Ureter (tissue), 1 donor: ENCODE measurements at regions not wholly inside any gene's neighbourhood (a gene's known extent, or its start where the extent isn't known, plus 50 kb on each side); places are given as distances from the start of the nearest gene placed in this dataset.

Experiments
- DNase-seq: peaks from one replicate; pipeline ENCODE4 v3.0.0-alpha.2; 2020; ENCODE audit warnings: low spot score
- donor health status: DM: yes; HTN: yes; CAD: no.

DNA sequence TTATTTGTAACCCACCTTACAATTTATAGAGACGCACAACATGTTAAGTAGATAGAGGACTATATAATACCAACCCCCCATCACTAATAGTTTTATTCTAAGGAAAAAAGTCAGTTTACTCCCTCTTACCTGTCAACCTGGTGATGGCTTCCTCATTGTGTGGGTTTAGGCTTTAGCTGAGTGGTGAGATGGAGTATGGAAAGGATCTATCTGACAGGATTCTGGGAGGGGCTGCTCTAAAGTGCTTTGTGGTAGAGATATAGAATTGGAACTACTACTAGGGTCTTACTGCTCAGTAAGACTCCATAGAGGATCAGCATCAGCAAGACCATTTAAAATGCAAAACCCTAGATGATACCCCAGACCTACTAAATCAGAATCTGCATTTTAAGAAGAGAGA, 82.1 kb upstream of the IFNE start:
- DNase-seq, result no peak

DNA sequence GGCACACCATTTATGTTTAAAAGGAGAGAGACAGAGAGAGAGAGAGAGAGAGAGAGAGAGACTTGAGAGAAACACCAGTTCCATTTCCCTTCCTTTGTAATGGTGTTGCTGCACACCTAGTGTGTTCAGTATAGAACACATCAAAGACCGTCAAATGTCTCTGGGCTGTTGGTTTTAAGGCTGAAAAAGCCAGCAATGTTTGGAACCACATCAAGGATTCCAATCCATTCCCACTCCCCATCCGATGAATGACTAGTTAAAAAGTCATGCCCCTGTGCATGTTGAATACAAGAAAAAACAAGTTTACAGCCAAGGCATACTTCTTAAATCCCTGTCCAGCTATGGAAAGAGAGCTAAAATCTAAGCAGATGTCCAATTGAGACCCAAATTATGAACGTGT, 83.0 kb upstream of the IFNE start:
- DNase-seq, result no peak

DNA sequence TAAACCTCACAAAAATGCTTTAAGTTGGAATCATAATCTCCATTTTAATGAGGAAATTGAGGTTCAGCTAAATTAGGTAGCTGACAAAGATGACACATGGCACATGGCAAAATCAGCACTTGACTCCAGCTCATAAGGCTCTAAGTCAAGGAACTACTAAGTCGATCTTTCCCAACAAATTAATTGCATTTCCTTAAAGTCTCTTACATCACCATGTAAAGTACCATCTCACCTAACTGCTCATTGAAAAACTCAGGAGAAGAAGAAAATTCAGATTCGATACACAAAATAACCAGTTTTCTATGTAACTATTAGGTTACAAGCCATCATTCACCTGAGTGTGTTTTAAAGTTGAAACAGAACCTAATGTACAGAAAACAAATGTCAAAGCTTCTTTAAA, 85.8 kb upstream of the IFNE start:
- no peak for DNase-seq

DNA sequence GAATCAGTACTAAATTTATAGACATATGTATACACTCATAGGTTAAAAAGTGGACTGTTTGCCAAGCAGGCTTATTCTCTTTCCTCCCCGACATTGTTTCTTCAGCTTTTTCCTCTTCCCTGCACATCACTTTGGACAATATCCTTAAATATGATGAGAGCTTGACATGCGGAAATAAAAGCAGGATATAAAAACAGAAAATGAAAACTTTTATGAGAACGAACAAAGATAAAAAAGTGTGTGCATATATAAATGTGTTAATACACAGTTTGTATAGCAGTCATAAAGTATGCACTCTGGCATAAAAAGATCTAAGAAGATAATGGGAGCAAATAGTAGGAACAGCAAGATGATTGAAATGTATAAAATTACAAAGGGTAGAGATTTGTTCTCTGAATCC, 86.4 kb upstream of the IFNE start:
- no peak for DNase-seq

DNA sequence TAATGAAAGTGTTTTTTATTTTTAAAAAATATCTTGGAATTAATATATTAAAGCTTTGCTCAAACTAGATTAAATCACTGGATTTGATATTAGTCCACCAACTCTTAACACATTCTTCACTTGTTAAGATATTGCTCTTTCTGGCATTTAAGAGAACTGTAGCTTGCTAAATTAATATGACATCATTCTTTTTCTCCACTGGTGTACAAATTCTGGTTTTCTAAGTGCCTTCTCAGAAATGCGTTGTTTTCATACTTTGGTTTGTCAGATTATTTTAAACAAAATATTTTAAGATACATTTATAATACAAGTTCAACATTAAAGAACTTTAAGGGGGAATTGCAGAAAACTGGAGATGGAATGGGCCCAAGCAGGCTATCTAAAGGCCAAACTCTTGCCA, 87.6 kb upstream of the IFNE start:
- no peak for DNase-seq

DNA sequence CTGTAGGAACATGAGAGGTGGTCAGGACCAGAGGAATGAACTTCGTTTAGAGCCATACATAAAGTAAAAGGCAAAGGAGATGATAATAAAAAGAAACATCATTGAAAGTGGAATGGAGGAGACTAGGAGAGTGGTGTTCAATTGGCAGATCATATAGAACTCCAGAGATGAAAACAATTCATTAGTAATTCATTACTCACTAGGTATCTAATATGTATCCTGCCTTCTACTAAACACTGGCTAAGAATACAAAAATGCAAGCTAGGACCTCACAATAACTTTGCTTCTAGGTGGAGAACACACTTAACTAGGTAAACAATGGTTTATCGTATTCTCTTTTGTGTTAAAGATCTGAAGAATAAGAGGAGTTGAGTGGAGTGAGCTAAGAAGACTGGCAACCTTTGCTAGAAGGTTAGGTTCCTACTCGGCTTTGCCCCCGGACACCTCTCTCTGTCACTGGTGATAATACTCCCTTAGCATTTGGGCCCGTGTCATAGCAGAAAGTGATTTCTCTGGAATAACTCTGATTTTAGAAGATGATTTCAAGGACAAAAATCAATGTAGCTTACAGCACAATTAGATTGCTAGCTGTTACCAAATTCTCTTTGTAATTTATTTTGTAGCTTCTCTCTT, 88.6 kb upstream of the IFNE start:
- no peak for DNase-seq

DNA sequence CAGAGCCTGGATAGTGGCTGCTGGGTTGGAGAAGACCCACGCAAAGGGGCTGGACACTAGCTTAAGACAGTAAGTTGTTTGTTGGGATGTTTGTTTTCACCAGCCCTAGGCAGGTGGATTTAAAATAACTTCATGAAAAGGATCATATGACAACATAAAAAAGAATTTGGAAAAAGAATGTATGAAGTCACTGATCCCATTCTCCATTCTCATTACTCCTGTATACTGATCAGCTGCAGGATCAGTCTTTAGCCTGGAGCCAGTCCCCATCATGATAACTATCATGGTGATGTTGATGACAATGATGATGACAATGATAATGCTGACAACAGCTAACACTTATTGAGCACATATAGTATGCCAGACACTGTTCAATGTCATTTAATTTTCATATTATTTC, 92.1 kb upstream of the IFNE start:
- no peak for DNase-seq

DNA sequence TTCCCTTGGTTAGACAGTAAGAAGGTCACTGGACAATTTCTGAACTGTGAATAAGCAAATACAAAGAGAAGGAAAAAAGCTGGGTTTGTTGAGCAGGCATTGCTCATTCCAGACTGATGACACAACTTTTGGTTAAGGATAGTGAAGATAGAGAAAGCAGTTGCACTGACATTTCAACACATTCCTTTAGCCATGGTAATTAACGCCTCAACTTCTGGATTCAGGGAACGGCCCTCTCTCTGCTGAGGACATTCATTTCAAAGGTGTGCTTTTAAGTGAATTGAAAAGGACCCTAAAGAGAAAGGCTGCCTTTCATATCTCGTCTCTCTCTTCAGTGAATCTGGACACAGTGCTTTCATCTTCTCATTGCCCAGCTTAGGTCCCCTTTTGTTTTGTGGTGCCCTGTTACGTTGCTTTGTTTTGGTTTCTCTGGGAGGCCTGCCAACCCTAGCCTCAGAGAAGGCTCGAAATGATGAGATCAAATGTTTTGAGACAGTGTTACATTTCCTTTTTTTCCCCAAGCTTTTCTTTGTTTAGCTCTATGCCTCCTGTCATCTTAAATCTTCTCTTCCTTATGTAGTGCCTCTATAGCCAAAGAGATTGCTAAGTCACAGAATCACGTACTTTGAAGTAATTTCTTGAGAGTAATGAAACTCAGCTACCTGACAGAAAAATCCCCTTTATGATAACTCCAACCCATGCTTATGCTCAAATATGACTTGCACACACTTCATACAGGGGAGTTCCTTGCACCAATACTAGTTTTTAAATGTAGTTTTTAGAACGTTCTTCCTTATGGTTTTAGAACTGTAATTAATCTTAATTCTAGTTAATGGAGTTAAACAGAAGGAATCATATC, 94.4 kb upstream of the IFNE start:
- no peak for DNase-seq

DNA sequence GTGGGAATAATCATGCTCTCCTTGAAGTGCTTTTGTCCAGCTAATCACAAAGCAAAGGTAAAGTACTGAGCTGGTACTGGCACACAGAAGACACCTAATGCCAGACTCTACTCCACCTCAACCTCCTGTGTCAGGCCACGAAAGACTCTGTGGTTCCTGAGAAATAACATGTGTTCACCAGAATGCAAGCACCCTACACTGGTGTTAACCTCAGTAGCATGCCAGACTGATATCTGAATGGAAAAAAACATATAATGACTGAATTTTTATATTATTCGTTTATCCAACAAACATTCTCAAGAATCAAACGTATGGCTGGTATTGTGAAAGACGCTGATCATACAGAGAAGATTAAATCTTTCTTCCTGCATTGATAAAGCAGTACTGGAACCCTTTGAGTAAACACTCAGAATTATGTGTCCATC, 97.1 kb upstream of the IFNE start:
- DNase-seq, result no peak

DNA sequence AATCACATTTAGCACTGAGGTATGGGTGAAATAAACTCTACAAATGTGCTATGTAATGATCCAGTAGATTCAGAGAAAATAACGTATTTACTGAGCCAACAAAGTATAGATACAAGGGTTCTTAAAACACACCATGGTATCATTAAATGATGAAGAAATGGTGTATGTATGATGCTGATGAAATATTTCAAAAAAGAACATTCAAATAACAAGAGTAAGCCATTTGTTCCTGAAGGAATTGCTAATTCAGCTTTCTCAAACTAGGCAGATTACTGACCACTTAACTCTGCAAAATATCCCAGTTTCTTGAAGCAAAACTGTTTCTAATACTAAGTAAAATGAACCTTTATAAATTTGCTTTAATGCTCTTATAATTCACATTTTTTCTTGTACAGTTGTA, 97.6 kb upstream of the IFNE start:
- no peak for DNase-seq

DNA sequence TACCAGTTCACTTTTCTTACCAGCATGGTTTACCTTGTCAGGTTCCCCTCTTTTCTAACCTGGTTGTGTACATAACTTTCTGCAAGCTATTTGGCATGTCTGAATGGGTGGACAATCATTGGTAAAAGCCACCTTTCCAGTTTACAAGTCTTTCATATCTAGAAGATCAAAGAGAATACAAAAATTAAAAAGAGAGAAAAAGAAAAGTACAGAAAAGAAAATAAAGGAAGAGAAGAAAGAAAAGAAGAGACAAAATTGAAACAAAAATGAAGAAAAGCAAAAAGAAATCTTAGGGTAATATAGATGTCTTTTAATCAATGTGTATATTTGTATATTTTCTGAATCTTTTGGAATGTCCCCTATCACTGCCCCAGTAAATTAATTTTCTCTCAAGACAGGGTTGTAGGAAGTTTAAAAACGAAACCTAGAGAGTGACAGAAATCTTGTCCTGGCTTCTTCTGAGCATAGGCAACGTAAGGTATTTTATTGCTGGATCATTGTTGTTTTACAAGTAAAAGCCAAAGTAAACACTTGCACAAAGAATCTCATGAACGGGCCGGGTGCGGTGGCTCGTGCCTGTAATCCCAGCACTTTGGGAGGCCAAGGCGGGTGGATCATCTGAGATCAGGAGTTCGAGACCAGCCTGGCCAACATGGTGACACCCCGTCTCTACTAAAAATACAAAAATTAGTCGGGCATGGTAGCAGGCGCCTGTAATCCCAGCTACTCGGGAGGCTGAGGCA, 98.7 kb upstream of the IFNE start:
- no peak for DNase-seq

DNA sequence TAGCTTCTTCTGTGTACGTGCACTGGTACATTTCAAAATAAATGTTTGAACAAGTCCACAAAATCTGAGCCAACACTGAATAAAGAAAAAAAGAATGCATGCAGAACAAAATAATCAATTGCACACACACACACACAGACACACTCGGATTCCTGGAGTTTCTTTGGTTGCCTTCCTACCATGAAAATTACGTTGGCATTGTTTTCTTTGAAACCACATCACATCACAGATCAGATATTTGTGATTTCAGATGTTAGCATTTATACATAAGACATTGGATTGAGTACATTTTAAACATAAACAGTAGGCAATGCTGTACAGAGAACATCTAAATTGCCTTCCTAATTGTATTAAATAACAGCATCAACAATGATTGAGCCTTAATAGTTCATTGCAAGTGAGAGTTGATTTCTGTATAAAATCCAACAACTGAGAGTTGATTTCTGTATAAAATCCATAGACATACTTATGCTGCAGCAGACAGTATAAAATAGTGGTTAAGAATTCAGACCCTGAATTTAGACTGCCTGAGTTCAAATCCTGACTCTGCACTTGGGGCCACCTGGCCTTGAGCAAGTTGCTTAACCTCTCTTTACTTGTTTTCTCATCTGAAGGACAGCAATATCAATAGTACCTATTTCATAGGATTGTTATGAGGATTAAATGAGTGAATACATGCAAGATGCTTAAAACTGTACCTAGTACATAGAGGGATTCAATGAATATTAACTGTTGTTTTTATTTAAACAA, 101.7 kb upstream of the IFNE start:
- no peak for DNase-seq

DNA sequence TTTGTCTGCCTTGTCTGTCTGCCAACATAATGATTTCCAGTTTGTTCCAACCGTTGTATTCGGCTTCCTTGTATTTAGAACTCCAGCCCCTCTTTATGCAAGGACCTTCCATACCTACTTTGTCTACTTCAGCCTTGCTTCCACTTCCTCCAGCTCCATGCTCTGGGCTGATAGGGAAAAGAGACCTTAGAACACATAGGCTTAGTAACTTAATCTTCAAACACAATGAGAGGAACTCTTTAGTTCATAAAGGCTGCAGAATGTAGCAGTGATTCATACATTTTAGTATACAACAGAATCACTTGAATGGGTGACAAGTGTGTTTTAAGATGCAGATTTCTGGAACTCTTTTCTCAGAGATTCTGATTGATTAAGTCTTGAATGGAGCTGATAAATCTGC, 102.8 kb upstream of the IFNE start:
- DNase-seq, result no peak

DNA sequence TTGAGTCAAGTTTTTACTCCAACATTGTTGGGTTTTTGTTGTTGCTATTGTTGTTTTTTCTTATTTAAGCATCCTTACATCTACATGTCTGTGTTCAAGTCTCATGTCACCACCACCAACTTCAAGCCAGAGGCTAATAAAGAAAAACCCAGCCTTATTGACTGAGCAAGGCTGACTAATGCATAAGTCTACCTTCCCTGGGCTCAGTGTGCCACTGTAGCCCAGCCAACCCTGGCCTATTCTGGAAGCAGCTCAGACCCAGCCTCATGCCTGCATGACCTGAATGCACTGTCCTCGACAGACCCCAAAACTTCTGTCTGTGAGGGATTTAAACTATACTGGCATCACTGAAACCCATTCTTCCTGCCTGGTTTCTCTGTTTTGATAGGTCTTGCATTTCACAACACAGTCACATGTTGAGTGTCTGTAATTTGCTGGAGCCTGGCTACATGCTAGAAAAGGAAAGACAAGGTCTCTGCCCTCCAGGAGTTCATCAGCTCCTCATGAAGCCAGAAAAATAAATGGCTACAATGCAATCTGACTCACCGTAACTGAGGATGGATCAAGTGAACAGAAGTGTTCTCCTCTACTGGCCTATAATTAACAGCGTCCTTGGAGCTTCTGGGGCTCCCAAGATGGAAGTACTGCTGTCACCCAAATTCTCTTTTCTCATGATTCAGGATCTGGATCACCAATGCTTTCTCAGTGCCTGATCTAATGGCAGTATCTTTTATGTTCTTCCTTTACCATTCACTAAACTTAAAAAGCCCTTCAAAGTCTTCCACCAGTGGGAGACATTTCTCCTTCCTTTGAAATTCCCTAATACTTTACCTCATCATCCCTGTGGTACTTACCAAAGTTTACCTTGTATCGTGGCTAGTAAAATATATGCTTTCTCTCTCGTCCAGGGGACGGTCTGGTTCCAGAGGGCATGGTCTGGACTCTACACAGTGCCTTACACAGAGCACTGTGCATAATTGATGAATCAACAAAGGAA, 103.9 kb upstream of the IFNE start:
- DNase-seq, result no peak

DNA sequence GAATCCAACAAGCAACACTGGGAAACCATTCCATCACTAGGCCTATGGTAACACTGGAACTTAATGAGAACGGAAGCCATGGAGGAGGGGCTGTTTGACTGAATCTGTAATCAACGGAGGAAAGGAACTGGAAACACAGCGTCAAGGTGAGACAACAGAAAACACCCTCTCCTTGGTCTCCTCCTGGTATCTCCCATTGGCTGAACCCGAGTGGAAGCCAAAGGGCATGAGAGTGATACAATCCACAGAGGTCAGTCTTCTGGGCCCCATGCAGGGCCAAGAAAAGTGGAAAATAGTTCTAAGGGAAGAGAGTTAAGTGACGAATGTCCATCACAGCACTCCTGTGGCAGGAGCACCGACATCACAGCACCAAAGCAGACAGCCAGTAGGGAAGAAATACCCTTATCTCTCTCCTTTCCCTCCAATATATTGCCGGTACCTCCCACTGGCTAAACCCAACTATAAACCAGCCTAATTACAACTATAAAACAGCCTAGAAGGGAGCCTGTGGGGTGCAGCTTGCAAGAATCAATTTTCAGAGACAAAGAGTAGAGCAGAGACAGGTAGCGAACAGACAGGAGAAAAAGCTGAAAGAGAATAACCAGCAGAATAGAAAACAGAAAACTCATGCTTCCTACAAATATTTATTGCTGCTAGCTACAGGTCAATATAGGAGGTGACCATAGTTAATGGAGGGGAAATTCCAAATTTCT, 107.4 kb upstream of the IFNE start:
- no peak for DNase-seq

DNA sequence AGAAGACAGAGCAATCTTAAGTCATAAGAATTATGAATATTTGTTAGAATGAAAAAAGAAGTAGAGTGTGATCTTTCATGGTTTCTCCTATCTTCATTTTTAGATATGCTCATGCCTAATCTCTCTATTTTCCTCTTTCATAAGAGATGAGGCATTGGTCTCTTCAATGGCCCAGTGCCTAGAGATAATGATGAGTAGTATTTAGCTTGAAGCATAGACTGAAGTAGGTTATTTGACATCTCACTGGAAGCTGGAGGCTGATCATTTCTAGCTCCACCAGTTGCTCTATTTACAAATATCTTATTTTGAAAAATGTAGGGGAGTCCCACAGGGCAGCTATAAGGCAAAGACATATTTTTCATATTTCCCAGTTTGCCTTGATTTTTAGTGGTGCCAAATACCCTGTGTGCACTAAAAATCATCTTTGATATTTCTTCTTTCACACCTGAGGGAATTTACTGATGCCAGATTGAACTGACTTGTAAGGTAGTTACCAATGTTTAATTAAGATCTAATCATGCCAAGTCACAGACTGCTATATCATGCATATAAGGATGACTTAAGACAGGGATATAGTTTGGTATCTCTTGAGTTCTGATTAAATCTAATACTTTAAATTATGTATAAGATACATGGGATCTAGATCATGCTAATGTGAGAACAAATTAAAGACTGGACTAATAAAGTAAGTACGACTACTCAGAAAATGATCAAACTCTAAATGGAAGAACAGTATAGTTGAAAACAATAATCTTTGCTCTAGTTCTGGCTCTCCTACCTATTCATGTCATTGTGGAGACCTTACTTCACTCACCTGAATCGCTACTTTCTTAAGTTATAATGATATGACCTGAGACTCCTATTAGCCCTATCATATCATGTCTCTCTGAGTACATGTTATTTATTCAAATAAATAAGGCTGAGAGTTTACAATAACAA, 108.2 kb upstream of the IFNE start:
- DNase-seq, result no peak

DNA sequence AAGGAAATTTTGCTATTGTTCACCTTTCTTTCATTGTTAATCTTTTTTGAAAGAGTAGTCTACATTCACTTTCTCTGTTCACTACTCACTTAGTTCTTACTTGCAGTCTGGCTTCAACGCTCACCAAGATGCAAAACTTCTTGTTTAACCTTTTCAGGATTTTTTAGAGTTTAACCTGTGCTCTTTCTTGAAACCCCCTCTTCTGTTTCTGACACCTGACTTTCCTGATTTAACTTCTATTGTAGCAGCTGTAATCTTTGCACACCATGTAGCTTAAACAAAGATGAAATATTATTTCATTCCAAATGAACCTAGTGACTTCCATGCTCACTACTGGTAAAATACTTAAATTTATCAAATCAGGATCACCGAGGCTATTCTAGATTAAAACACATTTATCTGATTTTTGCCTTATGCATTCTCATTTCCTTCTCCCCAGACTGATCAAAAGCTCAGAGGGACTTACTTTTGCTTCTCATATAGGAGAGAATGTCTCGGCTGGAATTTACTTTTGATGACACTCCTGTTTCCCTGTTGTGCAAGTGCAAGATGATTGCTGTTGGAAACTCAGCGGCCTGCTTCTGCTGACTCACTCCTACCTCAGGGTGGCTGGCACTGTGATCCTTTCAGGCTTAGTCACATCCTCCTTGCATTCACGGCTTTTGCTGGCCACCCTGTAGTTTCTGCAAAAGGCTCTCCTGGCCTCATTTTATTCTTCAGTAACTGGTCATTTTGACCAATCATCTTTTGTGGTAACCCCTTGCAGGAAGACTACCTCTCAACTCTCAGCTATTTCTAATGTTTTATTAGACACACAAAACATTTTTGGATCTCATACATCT, 109.3 kb upstream of the IFNE start:
- DNase-seq, result peak; percentile 79

DNA sequence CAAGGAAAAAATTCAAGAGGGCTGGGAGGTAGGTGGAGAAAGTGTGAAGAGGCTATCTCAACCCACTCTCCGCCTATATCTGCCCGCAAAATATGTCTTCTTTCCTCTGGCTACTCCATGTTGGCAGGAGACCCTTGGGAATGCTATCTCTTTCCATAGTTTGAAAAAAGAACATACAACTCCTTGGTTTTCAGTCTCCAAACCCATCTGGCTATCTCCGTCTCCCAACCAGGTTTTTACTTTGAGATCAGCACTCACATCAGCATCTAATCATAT, 109.9 kb upstream of the IFNE start:
- DNase-seq, result no peak
